Activated T-helper 2 cell treated with anti-CD3 and anti-CD28 coated beads, Interferon-gamma antibody, Interleukin-2, Interleukin-4, amounts not matched to agents 10 μg/mL and 5 μg/mL and 100 μg/mL, durations not matched to agents 14 hours and 24 hours and 36 hours (primary cell): ENCODE measurements at regions not wholly inside any gene's neighbourhood (a gene's known extent, or its start where the extent isn't known, plus 50 kb on each side); places are given as distances from the start of the nearest gene placed in this dataset.
"Not testable (repeated sequence)": the region's sequence is repeated elsewhere in the genome, so short reads cannot be mapped to it uniquely, and the experiment has no call there.

Experiments
- DNase-seq: peaks from one replicate; pipeline ENCODE4 v3.0.0; 2021; ENCODE audit warnings: low spot score
- H3K27ac Mint-ChIP-seq: one replicate; pipeline ENCODE4 v1.8.0; 2021; ENCODE audit warnings: mixed read lengths
- H3K27me3 Mint-ChIP-seq: one replicate; pipeline ENCODE4 v1.8.0; 2021; ENCODE audit warnings: low read depth, mixed read lengths
- H3K36me3 Mint-ChIP-seq: one replicate; pipeline ENCODE4 v1.8.0; 2021; ENCODE audit warnings: low read depth, mixed read lengths
- H3K4me1 Mint-ChIP-seq: one replicate; pipeline ENCODE4 v1.8.0; 2021; ENCODE audit warnings: low read depth, mixed read lengths
- H3K4me3 Mint-ChIP-seq: one replicate; pipeline ENCODE4 v1.8.0; 2021; ENCODE audit warnings: low read depth, mild to moderate bottlenecking, moderate library complexity, mixed read lengths
- H3K9me3 Mint-ChIP-seq: one replicate; pipeline ENCODE4 v1.8.0; 2021; ENCODE audit warnings: mixed read lengths
- intact Hi-C: fragments of 100-400 bp; cut with micrococcal nuclease; formaldehyde crosslinking; loops from one replicate; pipeline ENCODE4 v1.15.1; 2023

GRCh38 chr11:10956884-10957283, 99.0 kb upstream of the ZBED5 start:
- H3K27ac Mint-ChIP-seq, H3K4me1 Mint-ChIP-seq, H3K36me3 Mint-ChIP-seq, H3K4me3 Mint-ChIP-seq, H3K9me3 Mint-ChIP-seq, intact Hi-C loops, DNase-seq: not testable (repeated sequence)
- peaks cover 13% of the 10 kb centered on the region for H3K27me3 Mint-ChIP-seq

GRCh38 chr11:10955616-10956015, 97.8 kb upstream of the ZBED5 start:
- Mint-ChIP-seq H3K9me3 (peaks cover 8% of the 10 kb centered on the region), H3K4me1 (no peaks in the 10 kb centered on the region), H3K27me3 (peaks cover 17% of the 10 kb centered on the region), H3K36me3 (no peaks in the 10 kb centered on the region), H3K4me3 (no peak overlapping the region), H3K27ac (no peak overlapping the region)
- intact Hi-C loops: no loop called here
- no peak for DNase-seq

GRCh38 chr11:10954184-10954583, 96.3 kb upstream of the ZBED5 start:
- no peaks in the 10 kb centered on the region for H3K4me1 Mint-ChIP-seq
- peaks cover 5% of the 10 kb centered on the region for H3K9me3 Mint-ChIP-seq
- no peaks in the 10 kb centered on the region for H3K36me3 Mint-ChIP-seq
- intact Hi-C loops: no loop called here
- DNase-seq: no peak
- H3K27ac Mint-ChIP-seq: no peak overlapping the region
- H3K27me3 Mint-ChIP-seq: peaks cover 17% of the 10 kb centered on the region
- H3K4me3 Mint-ChIP-seq: no peak overlapping the region

DNA sequence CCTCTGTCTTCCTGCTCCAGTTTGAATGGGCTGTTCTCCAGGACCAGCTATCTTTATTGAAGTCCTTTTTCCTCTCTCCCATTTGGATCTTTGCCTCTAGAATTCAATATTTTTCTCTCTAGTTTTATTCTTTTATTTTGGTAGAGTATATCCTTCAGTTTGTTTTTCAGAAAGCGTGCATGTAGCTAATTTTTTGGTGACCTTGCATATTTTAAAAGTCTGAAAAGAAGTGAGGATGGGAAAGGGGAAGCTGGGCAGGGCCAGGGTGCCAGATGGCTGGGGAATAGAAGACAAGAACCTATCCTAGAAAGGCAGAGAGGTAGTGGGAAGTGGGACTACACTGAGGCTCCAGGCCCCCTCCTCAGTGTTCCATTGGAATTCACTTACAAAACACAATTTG, 95.0 kb upstream of the ZBED5 start:
- H3K4me1 Mint-ChIP-seq: no peaks in the 10 kb centered on the region
- no peak overlapping the region for H3K27ac Mint-ChIP-seq
- peaks cover 25% of the 10 kb centered on the region for H3K27me3 Mint-ChIP-seq
- DNase-seq: no peak
- intact Hi-C loops: no loop called here
- H3K4me3 Mint-ChIP-seq: no peak overlapping the region
- no peaks in the 10 kb centered on the region for H3K36me3 Mint-ChIP-seq
- H3K9me3 Mint-ChIP-seq: peaks cover 3% of the 10 kb centered on the region

GRCh38 chr11:10947935-10948334, 90.1 kb upstream of the ZBED5 start:
- H3K4me1 Mint-ChIP-seq, DNase-seq, intact Hi-C loops, H3K27ac Mint-ChIP-seq, H3K4me3 Mint-ChIP-seq, H3K9me3 Mint-ChIP-seq, H3K36me3 Mint-ChIP-seq: not testable (repeated sequence)
- peaks cover 35% of the 10 kb centered on the region for H3K27me3 Mint-ChIP-seq

GRCh38 chr11:10946072-10946471, 88.2 kb upstream of the ZBED5 start:
- Mint-ChIP-seq H3K27ac (no peak overlapping the region), H3K9me3 (no peaks in the 10 kb centered on the region), H3K4me3 (no peak overlapping the region), H3K4me1 (peaks cover 4% of the 10 kb centered on the region), H3K27me3 (peaks cover 33% of the 10 kb centered on the region), H3K36me3 (no peaks in the 10 kb centered on the region)
- intact Hi-C loops: no loop called here
- no peak for DNase-seq

DNA sequence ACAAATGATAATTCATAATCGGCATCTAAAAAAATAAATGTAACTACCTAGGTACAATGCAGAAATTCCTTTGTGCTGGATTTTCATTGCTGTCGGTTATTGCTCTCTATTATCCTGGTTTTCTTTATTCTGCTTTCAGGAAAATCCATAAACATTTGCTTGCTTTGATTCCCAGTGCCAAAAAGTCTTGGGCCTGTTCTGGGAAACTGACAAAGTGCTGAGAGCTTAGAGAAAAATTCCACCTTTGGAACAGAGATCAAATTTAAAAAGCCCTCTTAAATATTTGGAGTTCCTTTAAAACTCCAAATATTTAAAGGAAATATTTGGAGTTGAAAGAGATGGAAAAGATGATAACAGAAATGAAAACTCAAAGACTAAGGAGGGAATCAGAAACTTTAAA, 87.3 kb upstream of the ZBED5 start:
- DNase-seq: no peak
- peaks cover 28% of the 10 kb centered on the region for H3K27me3 Mint-ChIP-seq
- no peaks in the 10 kb centered on the region for H3K9me3 Mint-ChIP-seq
- no peak overlapping the region for H3K4me3 Mint-ChIP-seq
- H3K27ac Mint-ChIP-seq: no peak overlapping the region
- intact Hi-C loops: no loop called here
- no peaks in the 10 kb centered on the region for H3K36me3 Mint-ChIP-seq
- peaks cover 4% of the 10 kb centered on the region for H3K4me1 Mint-ChIP-seq

- Mint-ChIP-seq H3K36me3 (no peaks in the 10 kb centered on the region), H3K9me3 (no peaks in the 10 kb centered on the region), H3K4me1 (peaks cover 4% of the 10 kb centered on the region), H3K27me3 (peaks cover 21% of the 10 kb centered on the region), H3K4me3 (no peak overlapping the region), H3K27ac (no peak overlapping the region)
- intact Hi-C loops: no loop called here
- DNase-seq: no peak
Observed at GRCh38 chr11:10943968-10944367, 86.1 kb upstream of the ZBED5 start.

- Mint-ChIP-seq H3K4me3 (no peak overlapping the region), H3K9me3 (no peaks in the 10 kb centered on the region), H3K27me3 (peaks cover 12% of the 10 kb centered on the region), H3K4me1 (peaks cover 4% of the 10 kb centered on the region), H3K36me3 (no peaks in the 10 kb centered on the region), H3K27ac (no peak overlapping the region)
- no peak for DNase-seq
- intact Hi-C loops: no loop called here
Observed at GRCh38 chr11:10942620-10943019, 84.8 kb upstream of the ZBED5 start.

DNA sequence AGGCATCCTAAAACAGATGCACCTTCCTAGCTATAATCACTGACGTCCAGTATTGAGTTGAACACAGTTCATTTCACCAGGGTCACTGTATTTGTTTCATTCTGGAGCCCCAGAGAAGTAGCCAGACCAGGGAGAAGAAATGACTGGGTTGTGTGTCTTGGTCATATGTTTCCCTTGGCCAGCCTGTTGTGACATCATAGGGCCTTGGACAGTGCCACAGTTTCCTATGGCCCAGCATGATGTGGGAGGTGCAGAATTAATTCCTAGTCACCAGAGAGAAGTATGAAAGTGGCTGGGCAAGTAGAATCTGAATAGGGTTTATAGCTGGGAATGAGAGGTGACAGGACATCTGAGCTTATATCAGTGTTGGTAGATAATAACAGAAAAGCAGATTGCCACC, 84.0 kb upstream of the ZBED5 start:
- peaks cover 4% of the 10 kb centered on the region for H3K4me1 Mint-ChIP-seq
- no peak for DNase-seq
- intact Hi-C loops: no loop called here
- no peak overlapping the region for H3K4me3 Mint-ChIP-seq
- no peaks in the 10 kb centered on the region for H3K36me3 Mint-ChIP-seq
- no peaks in the 10 kb centered on the region for H3K9me3 Mint-ChIP-seq
- no peak overlapping the region for H3K27ac Mint-ChIP-seq
- H3K27me3 Mint-ChIP-seq: peaks cover 8% of the 10 kb centered on the region

- H3K4me3 Mint-ChIP-seq: no peak overlapping the region
- no peaks in the 10 kb centered on the region for H3K36me3 Mint-ChIP-seq
- peaks cover 7% of the 10 kb centered on the region for H3K27me3 Mint-ChIP-seq
- DNase-seq: no peak
- peaks cover 4% of the 10 kb centered on the region for H3K4me1 Mint-ChIP-seq
- no peak overlapping the region for H3K27ac Mint-ChIP-seq
- intact Hi-C loops: no loop called here
- H3K9me3 Mint-ChIP-seq: no peaks in the 10 kb centered on the region
Observed at GRCh38 chr11:10941414-10941813, 83.6 kb upstream of the ZBED5 start.

DNA sequence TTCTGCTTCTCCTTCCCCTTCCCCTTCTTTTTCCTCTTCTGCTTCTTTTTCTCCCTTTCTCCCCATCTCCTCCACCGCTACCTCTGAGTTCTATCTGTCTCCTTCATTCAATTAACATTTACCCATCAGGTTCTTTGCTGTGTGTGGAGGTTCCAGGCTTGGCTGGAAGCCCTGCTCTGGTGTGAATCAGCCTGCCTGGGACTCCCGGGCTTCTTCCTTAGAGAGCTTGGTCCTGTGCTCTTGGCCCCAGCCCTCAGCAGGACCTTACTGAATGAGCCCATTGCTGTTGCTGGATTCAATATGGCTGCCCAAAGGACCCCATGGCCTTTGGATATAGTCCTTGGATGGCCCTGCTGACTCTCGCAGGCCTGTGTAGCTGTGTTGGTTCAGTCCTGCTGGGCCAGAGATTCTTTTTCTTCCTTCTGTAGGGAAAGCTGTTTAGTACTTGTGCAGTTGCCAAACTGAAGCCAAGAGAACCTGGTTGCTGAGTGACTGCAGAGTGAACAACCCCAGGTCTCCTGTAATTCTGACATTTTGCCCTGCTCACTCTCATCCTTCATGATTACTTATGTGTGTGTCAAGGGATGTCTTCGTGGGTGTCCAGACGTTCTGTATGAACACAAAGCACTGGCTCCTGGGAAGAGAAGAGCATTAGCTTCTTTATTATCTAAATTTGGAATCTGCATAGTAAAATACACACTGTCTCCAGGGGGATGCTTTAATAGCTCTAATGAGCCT, 81.0 kb upstream of the ZBED5 start:
- H3K4me1 Mint-ChIP-seq: peaks cover 7% of the 10 kb centered on the region
- no peak for DNase-seq
- no peaks in the 10 kb centered on the region for H3K36me3 Mint-ChIP-seq
- H3K9me3 Mint-ChIP-seq: no peaks in the 10 kb centered on the region
- no peak overlapping the region for H3K4me3 Mint-ChIP-seq
- intact Hi-C loops: loop anchor here (10.0 kb wide), 1 partner anchor 326 kb away; no protein-coding TSS in a partner anchor
- peaks cover 16% of the 10 kb centered on the region for H3K27me3 Mint-ChIP-seq
- no peak overlapping the region for H3K27ac Mint-ChIP-seq

DNA sequence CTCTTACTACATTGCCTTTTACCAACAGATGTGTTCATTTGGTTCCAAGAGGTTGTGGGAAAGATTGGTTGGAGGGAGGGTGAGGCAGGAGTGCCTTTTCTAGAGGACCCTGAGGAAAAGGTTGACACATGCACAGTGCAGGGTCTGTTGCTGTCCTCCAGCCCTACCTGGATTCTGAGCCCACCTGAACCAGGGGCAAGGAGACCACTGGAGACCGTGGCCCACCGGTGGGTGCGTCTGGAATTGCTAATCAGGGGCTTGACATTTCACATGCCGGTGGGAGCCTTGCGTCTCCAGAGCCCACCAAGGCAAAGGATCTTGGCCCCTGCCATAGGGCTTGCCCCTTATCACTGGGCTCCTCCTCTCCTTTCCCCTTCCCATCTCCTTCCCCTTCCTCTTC, 80.4 kb upstream of the ZBED5 start:
- intact Hi-C loops: loop anchor here (10.0 kb wide), 1 partner anchor 327 kb away; no protein-coding TSS in a partner anchor

More for the DNA sequence above, 80.4 kb upstream of the ZBED5 start:
- Mint-ChIP-seq H3K9me3 (no peaks in the 10 kb centered on the region), H3K36me3 (no peaks in the 10 kb centered on the region), H3K27ac (no peak overlapping the region), H3K27me3 (peaks cover 22% of the 10 kb centered on the region), H3K4me1 (peaks cover 11% of the 10 kb centered on the region), H3K4me3 (no peak overlapping the region)
- DNase-seq: no peak
